Superior temporal gyrus (tissue), 1 donor: ENCODE measurements at regions not wholly inside any gene's neighbourhood (a gene's known extent, or its start where the extent isn't known, plus 50 kb on each side); places are given as distances from the start of the nearest gene placed in this dataset.

Experiments
- DNase-seq: peaks from one replicate; pipeline ENCODE4 v3.0.0-alpha.2; 2016; ENCODE audit errors: extremely low spot score

- DNase-seq, result no peak
Observed at GRCh38 chr5:59976342-59976741, 82.8 kb upstream of the PDE4D start.

- DNase-seq, result no peak
Observed at GRCh38 chr5:59972043-59972442, 78.5 kb upstream of the PDE4D start.

- DNase-seq, result no peak
Observed at GRCh38 chr5:59959330-59959729, 65.8 kb upstream of the PDE4D start.

- no peak for DNase-seq
Observed at GRCh38 chr5:59956130-59956783, 62.7 kb upstream of the PDE4D start.

GRCh38 chr5:59955241-59955640 is 61.7 kb upstream of the PDE4D start:
- peak; percentile 40 for DNase-seq

GRCh38 chr5:59943452-59944113 is 50.1 kb upstream of the PDE4D start:
- DNase-seq, result no peak
